Mesendoderm (in vitro differentiated cells): ENCODE measurements at regions not wholly inside any gene's neighbourhood (a gene's known extent, or its start where the extent isn't known, plus 50 kb on each side); places are given as distances from the start of the nearest gene placed in this dataset.

Source experiments
- DNase-seq: peaks from one replicate; pipeline ENCODE4 v3.0.0; 2013
- H2AK5ac ChIP-seq: 2 replicates; pipeline ENCODE4 v1.6.1; 2013; ENCODE audit warnings: low read length, inconsistent platforms
- H2BK120ac ChIP-seq: 2 replicates; pipeline ENCODE4 v1.6.1; 2013; ENCODE audit warnings: low read depth, mild to moderate bottlenecking, low read length, moderate library complexity, mixed read lengths
- H2BK15ac ChIP-seq: replicated peaks from 2 replicates; pipeline ENCODE4 v1.6.1; 2013; ENCODE audit warnings: low read depth, mild to moderate bottlenecking, moderate library complexity
- H2BK5ac ChIP-seq: 2 replicates; pipeline ENCODE4 v1.6.1; 2013; ENCODE audit warnings: low read length, inconsistent platforms
- H3K18ac ChIP-seq: 2 replicates; pipeline ENCODE4 v1.6.1; 2013; ENCODE audit warnings: mild to moderate bottlenecking, low read length, mixed read lengths
- H3K23ac ChIP-seq: one replicate; pipeline ENCODE4 v1.6.1; 2013; ENCODE audit warnings: low read length
- H3K27ac ChIP-seq: 2 replicates; pipeline ENCODE4 v1.5.1; 2013; ENCODE audit warnings: low read depth, mild to moderate bottlenecking, inconsistent platforms, low read length, moderate library complexity
- H3K27me3 ChIP-seq: 2 replicates; pipeline ENCODE4 v1.6.1; 2013; ENCODE audit warnings: low read length, control low read depth, mild to moderate bottlenecking, inconsistent platforms; ENCODE audit not compliant: insufficient read depth, poor library complexity
- H3K36me3 ChIP-seq: 2 replicates; pipeline ENCODE4 v1.6.1; 2013; ENCODE audit warnings: low read length, inconsistent platforms; ENCODE audit not compliant: control insufficient read depth, insufficient read depth
- H3K4ac ChIP-seq: one replicate; pipeline ENCODE4 v1.6.1; 2013; ENCODE audit warnings: low read depth, mild to moderate bottlenecking, low read length, moderate library complexity
- H3K4me1 ChIP-seq: 2 replicates; pipeline ENCODE4 v1.6.1; 2013; ENCODE audit warnings: low read depth, low read length, inconsistent platforms; ENCODE audit not compliant: control insufficient read depth
- H3K4me2 ChIP-seq: 2 replicates; pipeline ENCODE4 v1.6.1; 2013; ENCODE audit warnings: low read length
- H3K4me3 ChIP-seq: 2 replicates; pipeline ENCODE4 v1.5.1; 2013; ENCODE audit warnings: mild to moderate bottlenecking, low read length
- H3K56ac ChIP-seq: one replicate; pipeline ENCODE4 v1.6.1; 2013; ENCODE audit warnings: low read length
- H3K79me1 ChIP-seq: 2 replicates; pipeline ENCODE4 v1.6.1; 2013; ENCODE audit warnings: low read length, inconsistent platforms
- H3K79me2 ChIP-seq: 2 replicates; pipeline ENCODE4 v1.6.1; 2013; ENCODE audit warnings: mild to moderate bottlenecking, low read length; ENCODE audit not compliant: control insufficient read depth, insufficient read depth
- H3K9ac ChIP-seq: 2 replicates; pipeline ENCODE4 v1.6.1; 2013; ENCODE audit warnings: low read length, inconsistent platforms
- H4K5ac ChIP-seq: one replicate; pipeline ENCODE4 v1.6.1; 2013; ENCODE audit warnings: low read length
- H4K8ac ChIP-seq: one replicate; pipeline ENCODE4 v1.6.1; 2013; ENCODE audit warnings: low read depth, mild to moderate bottlenecking, control low read depth, low read length, moderate library complexity
- WGBS: extraction: QIAGEN DNeasy Blood & Tissue Kit; methylation state at CpG from one replicate; pipeline ENCODE4 v1.1.7; 2013; ENCODE audit warnings: low lambda C conversion rate, missing lambda C conversion rate; ENCODE audit not compliant: insufficient coverage; ENCODE audit errors: extremely low coverage; 5-methylcytosine and 5-hydroxymethylcytosine counted together

DNA sequence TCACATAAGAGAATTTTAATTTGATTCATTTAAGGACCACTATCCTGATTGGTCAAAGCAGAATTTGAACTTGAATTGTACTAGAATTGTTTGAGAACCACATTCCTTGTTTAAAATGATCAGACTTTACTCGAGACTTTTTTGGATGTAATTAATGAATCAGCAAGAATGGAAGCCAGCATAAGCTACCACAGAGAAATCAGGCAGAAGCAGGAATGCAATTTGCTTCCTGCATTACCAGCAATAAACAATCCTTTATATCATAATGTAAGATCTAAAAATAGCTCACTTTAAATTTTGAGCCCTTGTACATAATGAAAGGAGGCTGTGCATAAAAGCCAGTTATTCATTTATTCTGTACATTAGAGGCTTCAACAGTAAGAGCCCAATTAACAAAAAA, 119.8 kb upstream of the BACE2 start:
- WGBS = no CpG with 5 or more reads among the region's 1 CpG
- DNase-seq = no peak

DNA sequence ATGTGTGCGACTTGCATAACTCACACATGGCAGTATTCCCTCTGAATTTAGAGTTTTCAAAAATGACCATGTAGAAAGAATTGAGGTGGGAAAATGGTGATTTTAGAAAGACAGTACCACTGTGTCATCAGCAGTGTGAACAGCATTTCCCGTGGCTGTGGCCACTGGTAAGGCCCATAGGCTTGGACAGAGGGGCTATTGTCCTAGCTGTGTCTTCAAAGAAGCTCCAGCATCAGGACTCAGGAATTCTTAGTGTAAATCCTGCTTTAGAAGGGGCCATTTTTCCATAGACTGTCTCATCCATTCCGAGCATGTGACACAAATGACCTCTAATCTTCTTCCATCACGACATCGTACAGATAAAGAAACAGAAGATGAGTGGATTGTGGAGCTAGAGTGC, 119.3 kb upstream of the BACE2 start:
- no peaks in the 10 kb centered on the region for H3K4me1 ChIP-seq
- no peak overlapping the region for H2BK5ac ChIP-seq
- WGBS = no CpG with 5 or more reads among the region's 5 CpGs
- H3K56ac ChIP-seq = no peak overlapping the region
- no peak for DNase-seq
- no peak overlapping the region for H3K9ac ChIP-seq
- H4K8ac ChIP-seq = no peak overlapping the region
- H3K23ac ChIP-seq = no peak overlapping the region
- no peak overlapping the region for H2AK5ac ChIP-seq
- no peak overlapping the region for H3K18ac ChIP-seq
- no peaks in the 10 kb centered on the region for H3K36me3 ChIP-seq
- no peak overlapping the region for H4K5ac ChIP-seq
- no peak overlapping the region for H3K27ac ChIP-seq
- no peaks in the 10 kb centered on the region for H3K79me2 ChIP-seq
- no peaks in the 10 kb centered on the region for H3K79me1 ChIP-seq
- no peak overlapping the region for H3K4ac ChIP-seq
- H3K4me2 ChIP-seq = no peak overlapping the region
- H3K27me3 ChIP-seq = no peaks in the 10 kb centered on the region
- H2BK15ac ChIP-seq = no peak overlapping the region
- H3K4me3 ChIP-seq = no peak overlapping the region
- H2BK120ac ChIP-seq = no peak overlapping the region

More for the DNA sequence above, 119.8 kb upstream of the BACE2 start:
- H3K18ac ChIP-seq = no peak overlapping the region
- no peak overlapping the region for H3K9ac ChIP-seq
- H3K4me1 ChIP-seq = no peaks in the 10 kb centered on the region
- H3K36me3 ChIP-seq = no peaks in the 10 kb centered on the region
- H4K8ac ChIP-seq = no peak overlapping the region
- no peak overlapping the region for H2AK5ac ChIP-seq
- H2BK15ac ChIP-seq = no peak overlapping the region
- H3K4ac ChIP-seq = no peak overlapping the region
- H3K23ac ChIP-seq = no peak overlapping the region
- no peak overlapping the region for H3K4me3 ChIP-seq
- no peak overlapping the region for H3K56ac ChIP-seq
- no peak overlapping the region for H3K27ac ChIP-seq
- H3K79me1 ChIP-seq = no peaks in the 10 kb centered on the region
- H4K5ac ChIP-seq = no peak overlapping the region
- H2BK5ac ChIP-seq = no peak overlapping the region
- no peaks in the 10 kb centered on the region for H3K79me2 ChIP-seq
- H2BK120ac ChIP-seq = no peak overlapping the region
- H3K27me3 ChIP-seq = no peaks in the 10 kb centered on the region
- no peak overlapping the region for H3K4me2 ChIP-seq

DNA sequence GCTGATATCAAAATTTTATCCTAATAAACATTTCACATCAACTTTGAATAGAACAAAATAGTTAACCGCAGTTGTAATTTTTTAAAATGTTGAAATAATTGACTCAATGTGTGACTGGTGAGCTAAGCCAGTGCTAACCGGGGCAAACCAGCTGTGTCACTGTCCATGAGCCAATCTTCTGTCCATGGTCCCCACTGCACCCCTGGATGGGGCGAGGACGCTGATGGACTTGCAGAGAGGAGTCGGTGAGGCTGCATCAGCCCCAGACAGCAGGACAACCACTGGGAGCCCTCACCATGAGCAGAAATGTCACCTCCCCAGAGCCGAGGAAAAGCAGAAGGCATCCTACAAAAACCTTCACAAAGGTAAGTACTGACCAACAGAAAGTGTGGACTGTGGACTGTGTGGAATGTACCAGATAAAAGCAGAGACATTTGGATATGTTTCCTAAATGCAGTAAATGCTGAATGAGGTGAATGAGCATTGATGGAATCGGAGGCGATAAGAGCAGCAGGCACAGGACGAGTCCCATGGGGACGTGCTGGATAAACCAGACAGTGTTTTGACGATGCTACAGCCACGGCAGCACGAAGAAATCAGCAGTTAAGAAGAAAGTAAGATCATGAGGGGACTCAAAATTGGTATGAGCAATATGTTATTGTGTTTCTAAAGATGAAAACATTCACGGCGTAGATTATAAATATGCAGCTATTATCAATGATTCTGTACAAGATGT, 115.0 kb upstream of the BACE2 start:
- Histone ChIP-seq H3K79me2 (no peaks in the 10 kb centered on the region), H3K9ac (no peak overlapping the region), H3K23ac (no peak overlapping the region), H3K18ac (no peak overlapping the region), H2BK15ac (no peak overlapping the region), H3K27ac (no peak overlapping the region), H3K56ac (no peak overlapping the region), H3K4me3 (no peak overlapping the region), H2BK5ac (no peak overlapping the region), H2AK5ac (no peak overlapping the region), H4K5ac (no peak overlapping the region), H3K27me3 (no peaks in the 10 kb centered on the region), H4K8ac (no peak overlapping the region), H3K4ac (no peak overlapping the region), H3K4me2 (no peak overlapping the region), H2BK120ac (no peak overlapping the region), H3K36me3 (no peaks in the 10 kb centered on the region), H3K4me1 (no peaks in the 10 kb centered on the region), H3K79me1 (no peaks in the 10 kb centered on the region)
- no CpG with 5 or more reads among the region's 15 CpGs for WGBS
- no peak for DNase-seq

DNA sequence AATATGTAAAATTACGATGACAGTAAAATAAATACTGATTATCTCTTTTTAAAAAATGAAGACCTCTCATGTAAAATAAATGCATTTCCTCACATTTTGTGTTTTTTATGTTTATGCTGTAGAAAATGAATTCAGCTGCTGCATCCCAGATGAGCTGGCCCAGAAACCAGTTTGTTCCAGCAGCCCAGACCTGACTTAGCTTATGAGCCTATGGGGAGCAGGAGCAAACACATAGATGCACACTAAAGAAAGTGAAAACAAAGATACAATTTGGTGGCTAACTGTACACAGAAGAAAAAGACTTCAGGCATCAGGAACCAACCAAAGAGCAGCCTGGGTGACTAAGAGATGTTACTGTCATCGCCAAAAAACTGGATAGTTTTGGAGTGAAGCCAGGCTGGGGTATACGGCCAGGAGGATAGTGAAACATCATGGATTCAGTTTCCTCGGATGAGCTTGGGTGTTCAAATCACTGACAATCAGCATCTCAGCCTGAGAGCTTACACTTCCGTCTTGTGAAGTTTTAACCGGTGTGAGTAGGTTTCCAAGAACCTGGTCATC, 113.9 kb upstream of the BACE2 start:
- no peak overlapping the region for H2AK5ac ChIP-seq
- H3K56ac ChIP-seq = no peak overlapping the region
- H2BK120ac ChIP-seq = no peak overlapping the region
- H3K4me3 ChIP-seq = no peak overlapping the region
- H3K4me2 ChIP-seq = no peak overlapping the region
- H3K4me1 ChIP-seq = no peaks in the 10 kb centered on the region
- no peak overlapping the region for H4K5ac ChIP-seq
- H2BK5ac ChIP-seq = no peak overlapping the region
- H3K79me2 ChIP-seq = no peaks in the 10 kb centered on the region
- no peak for DNase-seq
- no peak overlapping the region for H4K8ac ChIP-seq
- no peaks in the 10 kb centered on the region for H3K27me3 ChIP-seq
- no peak overlapping the region for H3K9ac ChIP-seq
- no peak overlapping the region for H2BK15ac ChIP-seq
- H3K36me3 ChIP-seq = no peaks in the 10 kb centered on the region
- H3K18ac ChIP-seq = no peak overlapping the region
- no peaks in the 10 kb centered on the region for H3K79me1 ChIP-seq
- no peak overlapping the region for H3K4ac ChIP-seq
- H3K27ac ChIP-seq = no peak overlapping the region
- no peak overlapping the region for H3K23ac ChIP-seq
- WGBS = no CpG with 5 or more reads among the region's 6 CpGs

DNA sequence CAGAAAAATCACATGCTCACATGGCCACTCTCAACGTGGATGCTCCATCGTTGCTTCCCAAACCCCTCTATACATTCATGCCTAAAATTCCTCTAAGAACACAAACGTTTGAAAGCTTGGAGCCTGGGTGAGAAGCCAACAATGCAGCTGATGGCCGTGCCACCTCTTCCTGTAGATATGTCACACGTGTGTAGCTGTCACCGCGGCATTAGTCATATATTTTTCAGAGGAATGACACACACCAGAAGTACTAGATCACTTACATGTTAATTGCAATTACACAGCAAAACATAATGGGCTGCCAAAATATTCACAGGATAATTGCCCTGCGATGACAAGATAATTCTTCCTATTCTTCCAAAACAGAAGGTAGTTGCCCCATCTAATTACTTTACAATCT, 112.7 kb upstream of the BACE2 start:
- no peak overlapping the region for H3K27ac ChIP-seq
- DNase-seq = no peak
- H3K27me3 ChIP-seq = no peaks in the 10 kb centered on the region
- H2BK15ac ChIP-seq = no peak overlapping the region
- no peak overlapping the region for H4K8ac ChIP-seq
- no CpG with 5 or more reads among the region's 8 CpGs for WGBS
- no peak overlapping the region for H3K56ac ChIP-seq
- no peaks in the 10 kb centered on the region for H3K36me3 ChIP-seq
- no peak overlapping the region for H2AK5ac ChIP-seq
- H4K5ac ChIP-seq = no peak overlapping the region
- H3K18ac ChIP-seq = no peak overlapping the region
- no peak overlapping the region for H3K23ac ChIP-seq
- no peak overlapping the region for H2BK5ac ChIP-seq
- no peaks in the 10 kb centered on the region for H3K4me1 ChIP-seq
- no peaks in the 10 kb centered on the region for H3K79me2 ChIP-seq
- no peaks in the 10 kb centered on the region for H3K79me1 ChIP-seq
- no peak overlapping the region for H3K9ac ChIP-seq
- H2BK120ac ChIP-seq = no peak overlapping the region
- H3K4me2 ChIP-seq = no peak overlapping the region
- no peak overlapping the region for H3K4me3 ChIP-seq
- no peak overlapping the region for H3K4ac ChIP-seq

DNA sequence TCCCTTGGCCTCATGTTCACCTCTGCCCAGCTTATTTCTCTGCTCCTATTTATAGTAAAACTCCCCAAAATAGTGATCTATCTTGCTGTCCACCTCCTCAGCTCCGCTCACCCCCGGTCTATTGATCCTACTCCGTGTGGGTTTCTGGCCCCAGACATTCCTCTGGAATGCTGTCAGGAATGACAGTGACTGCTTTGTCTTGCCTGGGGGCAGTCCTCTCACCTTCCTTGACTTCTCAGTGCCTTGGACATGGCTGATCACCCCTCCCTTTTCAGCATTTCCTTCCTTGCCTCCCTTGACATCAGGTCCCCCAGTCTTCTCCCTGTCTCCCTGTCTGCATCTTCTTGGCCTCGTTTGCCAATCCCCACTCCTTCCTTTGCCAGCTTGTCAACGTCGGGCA, 108.1 kb upstream of the BACE2 start:
- H4K8ac ChIP-seq = no peak overlapping the region
- no peak overlapping the region for H2BK120ac ChIP-seq
- H3K18ac ChIP-seq = no peak overlapping the region
- H3K27ac ChIP-seq = no peak overlapping the region
- peak; percentile 76 for DNase-seq
- H3K23ac ChIP-seq = no peak overlapping the region
- H3K4ac ChIP-seq = no peak overlapping the region
- no peak overlapping the region for H2BK5ac ChIP-seq
- H3K4me2 ChIP-seq = no peak overlapping the region
- H3K4me1 ChIP-seq = no peaks in the 10 kb centered on the region
- H3K79me1 ChIP-seq = no peaks in the 10 kb centered on the region
- H3K36me3 ChIP-seq = no peaks in the 10 kb centered on the region
- no peak overlapping the region for H3K9ac ChIP-seq
- H3K4me3 ChIP-seq = no peak overlapping the region
- H2AK5ac ChIP-seq = no peak overlapping the region
- no peaks in the 10 kb centered on the region for H3K27me3 ChIP-seq
- no peak overlapping the region for H2BK15ac ChIP-seq
- no peak overlapping the region for H4K5ac ChIP-seq
- no CpG with 5 or more reads among the region's 6 CpGs for WGBS
- H3K79me2 ChIP-seq = no peaks in the 10 kb centered on the region
- H3K56ac ChIP-seq = no peak overlapping the region
